Right atrium auricular region (tissue), 2 donors: ENCODE measurements at regions not wholly inside any gene's neighbourhood (a gene's known extent, or its start where the extent isn't known, plus 50 kb on each side); places are given as distances from the start of the nearest gene placed in this dataset.

Source experiments
- DNase-seq: peaks from one replicate; pipeline ENCODE4 v3.0.0-alpha.2; 2019; ENCODE audit warnings: low spot score
- H3K27ac ChIP-seq, 2 donors: fragments of 200-600 bp; sonication (generic); 1 replicate in 1 of 2; 2 replicates in 1 of 2; pipeline ENCODE4 v1.5.1; 2016 to 2019
- H3K27me3 ChIP-seq, 2 donors: fragments of 200-600 bp; sonication (generic); one replicate each; pipeline versions ENCODE4 v1.5.1 to v1.6.0; 2017 to 2019
- H3K36me3 ChIP-seq: fragments of 200-600 bp; sonication (generic); one replicate; pipeline ENCODE4 v1.5.1; 2016
- H3K4me1 ChIP-seq, 2 donors: fragments of 200-600 bp; sonication (generic); one replicate each; pipeline versions ENCODE4 v1.5.1 to v1.6.0; 2017 to 2019
- H3K4me3 ChIP-seq, 2 donors: fragments of 200-600 bp; sonication (generic); 1 replicate in 1 of 2; 2 replicates in 1 of 2; pipeline ENCODE4 v1.5.1; 2017 to 2019; ENCODE audit warnings: mild to moderate bottlenecking in 1 of 2, moderate library complexity in 1 of 2
- H3K9me3 ChIP-seq, 2 donors: fragments of 200-600 bp; sonication (generic); one replicate each; pipeline ENCODE4 v1.5.1; 2019
- CTCF ChIP-seq, 2 donors: fragments of 200-600 bp; sonication (generic); IDR thresholded peaks; one replicate each; pipeline ENCODE4 v1.5.1; 2019; ENCODE audit warnings: antibody characterized with exemption in 2 of 2

- TF ChIP-seq CTCF (IDR thresholded peaks at IDR 0.05): no peak
- no peak overlapping the region for H3K4me3 ChIP-seq
Observed at GRCh38 chr12:46950094-46950493, 124.3 kb upstream of the SLC38A4 start.

GRCh38 chr12:46952880-46953483 lies 126.4 kb upstream of the PCED1B start:
- Histone ChIP-seq H3K27me3 (no peaks in the 10 kb centered on the region), H3K4me3 (no peak overlapping the region), H3K9me3 (no peaks in the 10 kb centered on the region), H3K27ac (no peak overlapping the region), H3K36me3 (no peaks in the 10 kb centered on the region), H3K4me1 (peaks cover 0 to 4% of the 10 kb centered on the region in 2 donors)
- TF ChIP-seq CTCF (IDR thresholded peaks at IDR 0.05): no peak
- no peak for DNase-seq

More at GRCh38 chr12:46950094-46950493, 124.3 kb upstream of the SLC38A4 start:
- H3K36me3 ChIP-seq: no peaks in the 10 kb centered on the region
- H3K27ac ChIP-seq: no peak overlapping the region
- H3K27me3 ChIP-seq: no peaks in the 10 kb centered on the region
- no peaks in the 10 kb centered on the region for H3K4me1 ChIP-seq
- no peaks in the 10 kb centered on the region for H3K9me3 ChIP-seq
- DNase-seq: no peak

- H3K4me1 ChIP-seq: peaks cover 0 to 4% of the 10 kb centered on the region in 2 donors
- H3K36me3 ChIP-seq: no peaks in the 10 kb centered on the region
- no peaks in the 10 kb centered on the region for H3K27me3 ChIP-seq
- H3K27ac ChIP-seq: no peak overlapping the region
- DNase-seq: no peak
- TF ChIP-seq CTCF (IDR thresholded peaks at IDR 0.05): no peak
- no peaks in the 10 kb centered on the region for H3K9me3 ChIP-seq
- H3K4me3 ChIP-seq: no peak overlapping the region
Observed at GRCh38 chr12:46956451-46957035, 122.9 kb upstream of the PCED1B start.

- H3K36me3 ChIP-seq: no peaks in the 10 kb centered on the region
- DNase-seq: no peak
- H3K9me3 ChIP-seq: no peaks in the 10 kb centered on the region
- peaks cover 0 to 4% of the 10 kb centered on the region in 2 donors for H3K4me1 ChIP-seq
- H3K27ac ChIP-seq: no peak overlapping the region
- no peak for TF ChIP-seq CTCF (IDR thresholded peaks at IDR 0.05)
- H3K4me3 ChIP-seq: no peak overlapping the region
- no peaks in the 10 kb centered on the region for H3K27me3 ChIP-seq
Observed at GRCh38 chr12:46958053-46958452, 121.4 kb upstream of the PCED1B start.

GRCh38 chr12:46958599-46959290 lies 120.7 kb upstream of the PCED1B start:
- Histone ChIP-seq H3K27ac (no peak overlapping the region), H3K4me1 (peaks cover 0 to 9% of the 10 kb centered on the region in 2 donors), H3K36me3 (no peaks in the 10 kb centered on the region), H3K27me3 (no peaks in the 10 kb centered on the region), H3K4me3 (no peak overlapping the region), H3K9me3 (no peaks in the 10 kb centered on the region)
- no peak for TF ChIP-seq CTCF (IDR thresholded peaks at IDR 0.05)
- DNase-seq: no peak
